Endothelial cell of umbilical vein (primary cell): ENCODE measurements at regions not wholly inside any gene's neighbourhood (a gene's known extent, or its start where the extent isn't known, plus 50 kb on each side); places are given as distances from the start of the nearest gene placed in this dataset.

ENCODE experiments used
- EZH2 ChIP-seq: IDR thresholded peaks from 2 replicates; pipeline ENCODE4 v1.6.1; 2012; ENCODE audit warnings: borderline replicate concordance, low read depth, mild to moderate bottlenecking, moderate library complexity, low read length, inconsistent platforms; ENCODE audit not compliant: severe bottlenecking
- MYC ChIP-seq: IDR thresholded peaks from one replicate; pipeline ENCODE4 v1.6.1; 2011; ENCODE audit warnings: mild to moderate bottlenecking, low read depth, low read length
- TF ChIP-seq, protein P1 (sequence below), 2 donors: IDR thresholded peaks; 1 replicate in 1 of 2; 2 replicates in 1 of 2; pipeline ENCODE4 v1.5.1; 2011; ENCODE audit warnings: low read length in 2 of 2, mild to moderate bottlenecking in 2 of 2, moderate library complexity in 2 of 2, control low read depth in 1 of 2, inconsistent platforms in 1 of 2, low read depth in 1 of 2; ENCODE audit not compliant: insufficient read depth in 1 of 2; ENCODE audit errors: extremely low read depth in 1 of 2

DNA sequence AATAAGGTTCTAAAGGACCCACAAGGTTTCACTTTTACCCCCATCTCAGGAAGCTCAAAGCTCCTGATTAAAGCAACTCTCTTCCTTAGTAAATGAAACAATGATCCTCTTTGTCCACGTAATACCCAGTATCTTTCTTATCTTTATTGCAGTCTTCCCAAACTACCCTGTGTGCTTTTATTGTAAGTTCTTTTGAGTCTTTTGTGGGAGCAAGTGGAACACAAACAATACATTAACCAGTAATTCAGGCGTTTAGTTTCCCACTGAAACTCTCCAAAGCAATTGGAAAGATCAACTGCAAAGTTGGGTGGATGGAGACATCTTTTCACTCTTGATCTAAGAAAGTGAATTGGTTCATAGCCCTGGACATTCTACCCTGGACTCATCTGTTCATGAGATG is 240.0 kb downstream of the ZNF621 start:
- TF ChIP-seq, protein P1, sequence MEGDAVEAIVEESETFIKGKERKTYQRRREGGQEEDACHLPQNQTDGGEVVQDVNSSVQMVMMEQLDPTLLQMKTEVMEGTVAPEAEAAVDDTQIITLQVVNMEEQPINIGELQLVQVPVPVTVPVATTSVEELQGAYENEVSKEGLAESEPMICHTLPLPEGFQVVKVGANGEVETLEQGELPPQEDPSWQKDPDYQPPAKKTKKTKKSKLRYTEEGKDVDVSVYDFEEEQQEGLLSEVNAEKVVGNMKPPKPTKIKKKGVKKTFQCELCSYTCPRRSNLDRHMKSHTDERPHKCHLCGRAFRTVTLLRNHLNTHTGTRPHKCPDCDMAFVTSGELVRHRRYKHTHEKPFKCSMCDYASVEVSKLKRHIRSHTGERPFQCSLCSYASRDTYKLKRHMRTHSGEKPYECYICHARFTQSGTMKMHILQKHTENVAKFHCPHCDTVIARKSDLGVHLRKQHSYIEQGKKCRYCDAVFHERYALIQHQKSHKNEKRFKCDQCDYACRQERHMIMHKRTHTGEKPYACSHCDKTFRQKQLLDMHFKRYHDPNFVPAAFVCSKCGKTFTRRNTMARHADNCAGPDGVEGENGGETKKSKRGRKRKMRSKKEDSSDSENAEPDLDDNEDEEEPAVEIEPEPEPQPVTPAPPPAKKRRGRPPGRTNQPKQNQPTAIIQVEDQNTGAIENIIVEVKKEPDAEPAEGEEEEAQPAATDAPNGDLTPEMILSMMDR (IDR thresholded peaks at IDR 0.05; ENCODE audit: extremely low read depth in 1 of 2, insufficient read depth in 1 of 2, low read depth in 1 of 2, low read length in 2 of 2) = no peak
- TF ChIP-seq EZH2 (no peak), MYC (no peak)
